H1 (cell line): ENCODE measurements at regions not wholly inside any gene's neighbourhood (a gene's known extent, or its start where the extent isn't known, plus 50 kb on each side); places are given as distances from the start of the nearest gene placed in this dataset.

ENCODE experiments used
- CTCF ChIA-PET: fragments of 300-600 bp; sonication (Branson Sonifier 250); formaldehyde crosslinking; loops from one replicate; lab custom pipeline; 2021; ENCODE audit not compliant: partially characterized antibody; lab: Charles Lee
- POLR2A ChIA-PET: fragments of 300-600 bp; sonication (Branson Sonifier 250); formaldehyde crosslinking; loops from one replicate; lab custom pipeline; 2021; ENCODE audit warnings: inconsistent platforms; ENCODE audit not compliant: partially characterized antibody; lab: Charles Lee
- DNase-seq, 2 experiments: peaks; one replicate each; pipeline versions ENCODE4 v3.0.0 to v3.0.0-alpha.2; 2010 to 2022; ENCODE audit warnings: low spot score in 2 of 2, low read depth in 1 of 2, mixed read lengths in 1 of 2
- FAIRE-seq: peaks from 2 replicates; lab custom pipeline; 2011; peaks lifted over from hg19 to GRCh38; lab: Jason Lieb, UNC
- H2AFZ ChIP-seq: 2 replicates; pipeline ENCODE4 v1.8.1; 2012; ENCODE audit warnings: low read length, inconsistent platforms
- H2AK5ac ChIP-seq: 2 replicates; pipeline ENCODE4 v1.6.1; 2013; ENCODE audit warnings: low read depth, low read length
- H2BK120ac ChIP-seq: replicated peaks from 2 replicates; pipeline ENCODE3; 2013; ENCODE audit warnings: low read depth, low read length, inconsistent platforms
- H2BK12ac ChIP-seq: 2 replicates; pipeline ENCODE4 v1.6.1; 2013; ENCODE audit warnings: low read depth, low read length
- H2BK15ac ChIP-seq: 2 replicates; pipeline ENCODE4 v1.6.1; 2013; ENCODE audit warnings: low read length
- H2BK20ac ChIP-seq: 2 replicates; pipeline ENCODE4 v1.6.1; 2013; ENCODE audit warnings: low read length
- H2BK5ac ChIP-seq: 2 replicates; pipeline ENCODE4 v1.6.1; 2013; ENCODE audit warnings: low read depth, low read length
- H3K14ac ChIP-seq: 2 replicates; pipeline ENCODE4 v1.6.1; 2013; ENCODE audit warnings: inconsistent platforms; ENCODE audit not compliant: insufficient read length
- H3K18ac ChIP-seq: 2 replicates; pipeline ENCODE4 v1.6.1; 2013; ENCODE audit warnings: low read length; ENCODE audit errors: extremely low read depth
- H3K23ac ChIP-seq: 2 replicates; pipeline ENCODE4 v1.6.1; 2013; ENCODE audit warnings: inconsistent platforms; ENCODE audit not compliant: insufficient read length
- H3K23me2 ChIP-seq: 2 replicates; pipeline ENCODE4 v1.6.1; 2013; ENCODE audit warnings: low read depth, low read length
- H3K27ac ChIP-seq: 2 replicates; pipeline ENCODE4 v1.6.1; 2011; ENCODE audit warnings: low read depth, low read length, inconsistent platforms
- H3K27me3 ChIP-seq, 4 experiments: replicated peaks in 1 of 4; 1 replicate in 1 of 4; 2 replicates in 3 of 4; pipeline versions ENCODE4 v1.6.1 to v1.8.1; 2011 to 2013; ENCODE audit warnings: low read length in 3 of 4, mild to moderate bottlenecking in 3 of 4, inconsistent platforms in 2 of 4, mixed read lengths in 2 of 4, moderate library complexity in 1 of 4; ENCODE audit not compliant: control insufficient read depth in 3 of 4, insufficient read depth in 3 of 4; ENCODE audit errors: extremely low read depth in 1 of 4
- H3K36me3 ChIP-seq, 4 experiments: 2 replicates each; pipeline versions ENCODE4 v1.6.1 to v1.8.1; 2011 to 2013; ENCODE audit warnings: mild to moderate bottlenecking in 4 of 4, low read length in 3 of 4, moderate library complexity in 2 of 4, control low read depth in 1 of 4, inconsistent platforms in 1 of 4; ENCODE audit not compliant: insufficient read depth in 4 of 4, control insufficient read depth in 2 of 4
- H3K4ac ChIP-seq: replicated peaks from 2 replicates; pipeline ENCODE3; 2013; ENCODE audit warnings: low read length, low read depth, mixed read lengths, inconsistent platforms; ENCODE audit not compliant: insufficient read length
- H3K4me1 ChIP-seq, 4 experiments: replicated peaks in 1 of 4; 1 replicate in 1 of 4; 2 replicates in 3 of 4; pipeline versions ENCODE4 v1.6.1 to v1.8.1; 2011 to 2013; ENCODE audit warnings: low read length in 3 of 4, inconsistent platforms in 2 of 4, mixed read lengths in 1 of 4; ENCODE audit not compliant: insufficient read depth in 4 of 4, control insufficient read depth in 3 of 4
- H3K4me2 ChIP-seq, 2 experiments: 2 replicates each; pipeline versions ENCODE4 v1.6.1 to v1.8.1; 2011 to 2013; ENCODE audit warnings: low read depth in 2 of 2, low read length in 2 of 2, control low read depth in 1 of 2, inconsistent platforms in 1 of 2, mild to moderate bottlenecking in 1 of 2; ENCODE audit not compliant: insufficient read depth in 1 of 2
- H3K4me3 ChIP-seq, 4 experiments: fragments of 200-600, 300-600 bp in 1 of 4; sonication (generic), shearing (Covaris generic), sonication (Bioruptor Twin) in 1 of 4; 2 replicates each; pipeline versions ENCODE4 v1.5.1 to v1.8.1; 2011 to 2016; ENCODE audit warnings: low read length in 4 of 4, low read depth in 3 of 4, control low read depth in 2 of 4, inconsistent platforms in 2 of 4, mild to moderate bottlenecking in 2 of 4, mixed read lengths in 1 of 4, moderate library complexity in 1 of 4; ENCODE audit not compliant: insufficient read depth in 2 of 4; ENCODE audit errors: extremely low read depth in 1 of 4
- H3K56ac ChIP-seq: replicated peaks from 2 replicates; pipeline ENCODE3; 2013; ENCODE audit warnings: low read depth, mild to moderate bottlenecking, mixed read lengths, low read length, inconsistent platforms; ENCODE audit not compliant: insufficient read length
- H3K79me1 ChIP-seq: 2 replicates; pipeline ENCODE4 v1.6.1; 2013; ENCODE audit warnings: low read depth, low read length, control low read depth
- H3K79me2 ChIP-seq, 2 experiments: 2 replicates each; pipeline versions ENCODE4 v1.6.1 to v1.8.1; 2012 to 2013; ENCODE audit warnings: low read length in 2 of 2, mild to moderate bottlenecking in 2 of 2, inconsistent platforms in 1 of 2; ENCODE audit not compliant: insufficient read depth in 2 of 2, control insufficient read depth in 1 of 2
- H3K9ac ChIP-seq, 4 experiments: replicated peaks in 1 of 4; 1 replicate in 1 of 4; 2 replicates in 3 of 4; pipeline versions ENCODE4 v1.6.1 to v1.8.1; 2011 to 2013; ENCODE audit warnings: low read depth in 3 of 4, low read length in 3 of 4, control low read depth in 2 of 4, mild to moderate bottlenecking in 2 of 4, moderate library complexity in 2 of 4, inconsistent platforms in 1 of 4; ENCODE audit errors: extremely low read depth in 1 of 4
- H3K9me3 ChIP-seq, 2 experiments: 2 replicates each; pipeline versions ENCODE4 v1.6.1 to v1.8.1; 2012 to 2013; ENCODE audit warnings: mild to moderate bottlenecking in 2 of 2, moderate library complexity in 2 of 2, control low read depth in 1 of 2, inconsistent platforms in 1 of 2, low read depth in 1 of 2, low read length in 1 of 2, mixed read lengths in 1 of 2; ENCODE audit not compliant: insufficient read depth in 2 of 2
- H4K20me1 ChIP-seq, 2 experiments: replicated peaks in 1 of 2; 2 replicates each; pipeline versions ENCODE3 to v1.8.1; 2011 to 2013; ENCODE audit warnings: inconsistent platforms in 2 of 2, low read length in 2 of 2, mild to moderate bottlenecking in 1 of 2; ENCODE audit not compliant: insufficient read depth in 2 of 2, control insufficient read depth in 1 of 2
- H4K5ac ChIP-seq: 2 replicates; pipeline ENCODE4 v1.6.1; 2013; ENCODE audit warnings: low read length, low read depth, mixed read lengths, inconsistent platforms; ENCODE audit not compliant: insufficient read length
- H4K8ac ChIP-seq: 2 replicates; pipeline ENCODE4 v1.8.0; 2013; ENCODE audit warnings: mild to moderate bottlenecking, moderate library complexity, low read length, inconsistent platforms; ENCODE audit not compliant: insufficient read depth; ENCODE audit errors: extremely low read depth
- H4K91ac ChIP-seq: replicated peaks from 2 replicates; pipeline ENCODE3; 2013; ENCODE audit warnings: low read length, mixed read lengths, inconsistent platforms; ENCODE audit not compliant: insufficient read length
- CREB1 ChIP-seq: IDR thresholded peaks from 2 replicates; pipeline ENCODE4 v1.6.1; 2012; ENCODE audit warnings: inconsistent platforms
- E2F6 ChIP-seq: IDR thresholded peaks from 2 replicates; pipeline ENCODE4 v1.6.1; 2012; ENCODE audit warnings: inconsistent platforms
- EGR1 ChIP-seq: IDR thresholded peaks from 2 replicates; pipeline ENCODE4 v1.6.1; 2011; ENCODE audit warnings: low read depth, low read length, borderline replicate concordance
- MAX ChIP-seq: IDR thresholded peaks from 2 replicates; pipeline ENCODE4 v1.6.1; 2012; ENCODE audit warnings: inconsistent platforms
- SIN3A ChIP-seq, 2 experiments: IDR thresholded peaks in 1 of 2; conservative IDR thresholded peaks in 1 of 2; 2 replicates each; pipeline ENCODE4 v1.6.1; 2011 to 2012; ENCODE audit warnings: low read length in 2 of 2, improper control_type of control experiment in 1 of 2, low read depth in 1 of 2, mild to moderate bottlenecking in 1 of 2
- TAF1 ChIP-seq: IDR thresholded peaks from 2 replicates; pipeline ENCODE4 v1.6.1; 2011; ENCODE audit warnings: mild to moderate bottlenecking, low read depth, low read length
- TBP ChIP-seq: IDR thresholded peaks from 2 replicates; pipeline ENCODE4 v1.6.1; 2011; ENCODE audit warnings: low read depth, low read length, improper control_type of control experiment
- USF2 ChIP-seq: IDR thresholded peaks from 2 replicates; pipeline ENCODE4 v1.6.1; 2011; ENCODE audit warnings: low read length, improper control_type of control experiment
- YY1 ChIP-seq: IDR thresholded peaks from 2 replicates; pipeline ENCODE4 v1.6.1; 2011; ENCODE audit warnings: low read depth, mild to moderate bottlenecking, low read length
- ZNF274 ChIP-seq: IDR thresholded peaks from 2 replicates; pipeline ENCODE4 v1.7.0; 2012; ENCODE audit warnings: low read length, borderline replicate concordance; ENCODE audit errors: extremely low read depth
- WGBS, 2 experiments: shearing (Covaris generic) in 1 of 2; methylation state at CpG; one replicate each; pipeline versions ENCODE4 v1.1.6 to v1.1.7; 2013 to 2015; ENCODE audit warnings: low lambda C conversion rate in 2 of 2, mixed read lengths in 2 of 2, inconsistent platforms in 1 of 2, low coverage in 1 of 2, missing lambda C conversion rate in 1 of 2; ENCODE audit not compliant: insufficient replicate concordance in 2 of 2, insufficient coverage in 1 of 2, insufficient read length in 1 of 2; ENCODE audit errors: extremely low coverage in 1 of 2, missing lambda C conversion rate in 1 of 2; 5-methylcytosine and 5-hydroxymethylcytosine counted together

DNA sequence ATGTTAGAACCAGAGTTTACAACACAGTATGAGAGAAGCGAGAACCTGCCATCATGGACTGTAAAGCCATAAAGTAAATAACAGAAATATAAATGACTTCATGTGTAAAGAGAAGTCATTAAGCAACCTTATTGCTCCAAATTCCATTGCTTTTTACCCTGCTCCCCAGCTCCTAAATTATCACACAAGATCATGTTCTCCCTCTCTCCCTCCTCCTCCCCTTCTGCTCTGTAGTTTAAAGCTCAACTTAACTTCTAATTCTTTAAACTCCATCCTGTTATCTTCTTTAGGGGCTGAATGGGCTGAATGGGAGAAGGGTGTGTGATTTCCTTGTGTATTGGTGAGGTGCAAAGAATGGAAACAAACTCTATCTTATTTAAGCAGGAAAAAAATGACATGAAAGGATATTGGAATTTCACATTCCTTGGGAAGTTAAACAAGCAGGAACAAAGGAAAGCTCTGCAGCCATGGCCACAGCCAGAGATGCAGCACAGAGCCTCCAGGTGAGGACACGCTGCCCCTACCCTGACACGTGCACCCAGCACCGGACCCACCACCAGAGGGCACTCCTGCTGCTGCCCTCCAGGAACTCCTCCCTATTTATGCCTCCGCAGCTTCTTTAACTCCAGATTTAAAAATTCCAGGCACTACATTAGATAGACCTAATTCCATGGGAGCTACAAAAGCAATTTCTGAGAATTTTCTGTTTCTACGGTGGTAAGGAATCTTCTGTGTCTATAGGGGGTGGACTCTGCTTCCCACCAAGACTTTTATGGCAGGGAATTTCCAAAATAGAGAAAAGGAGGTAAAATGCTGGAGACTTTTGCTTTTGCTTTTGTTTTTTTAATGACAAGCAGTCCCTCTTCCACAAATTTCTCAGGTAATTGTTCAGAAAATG is 76.9 kb upstream of the ABI3BP start:
- Histone ChIP-seq H3K14ac (no peak overlapping the region), H4K5ac (no peak overlapping the region), H2BK120ac (no peak overlapping the region), H3K79me1 (no peaks in the 10 kb centered on the region), H3K18ac (no peak overlapping the region), H4K91ac (no peak overlapping the region), H3K23me2 (no peaks in the 10 kb centered on the region), H3K4me2 (no peak overlapping the region), H3K4ac (no peak overlapping the region), H3K9ac (no peak overlapping the region), H3K23ac (no peak overlapping the region), H4K8ac (no peak overlapping the region), H2AFZ (peak overlapping the region; percentile 87), H4K20me1 (no peaks in the 10 kb centered on the region), H3K4me3 (no peak overlapping the region), H3K9me3 (no peaks in the 10 kb centered on the region), H3K79me2 (no peaks in the 10 kb centered on the region), H3K56ac (no peak overlapping the region), H2BK5ac (no peak overlapping the region), H2BK12ac (0 out of 2 replicates have a peak overlapping the region, but pooled peaks have one; percentile 9), H3K4me1 (no peaks in the 10 kb centered on the region), H2AK5ac (no peak overlapping the region), H2BK15ac (no peak overlapping the region), H3K27ac (no peak overlapping the region), H3K36me3 (no peaks in the 10 kb centered on the region), H2BK20ac (no peak overlapping the region), H3K27me3 (no peaks in the 10 kb centered on the region)
- ChIA-PET CTCF (interaction anchor here (0.7 to 3.2 kb wide), 34 partner anchors 10 to 633 kb away, joined by 3 to 19 read pairs (median 3); no protein-coding TSS in a partner anchor), POLR2A (interaction anchor here (0.7 to 0.8 kb wide), 2 partner anchors 219 to 492 kb away, joined by 3 read pairs; no protein-coding TSS in a partner anchor)
- 29% methylated on average over 6 of the region's 6 CpGs; no CpG with 5 or more reads in 1 of the 2 experiments for WGBS, 2 experiments
- FAIRE-seq (peak; percentile 98), DNase-seq (peak; percentile 75 to 93)
- TF ChIP-seq ZNF274 (no peak), CREB1 (peak; percentile 73), TBP (0 out of 2 replicates have a peak, but pooled peaks have one; percentile 16), SIN3A (conservative IDR thresholded peaks at IDR 0.05 in 1 of 2, IDR thresholded peaks at IDR 0.05 in 1 of 2; ENCODE audit: low read depth in 1 of 2, low read length in 2 of 2) (0 out of 4 replicates have a peak, but pooled peaks of 1 of the 2 experiments have one; percentile 29), E2F6 (peak; percentile 75), YY1 (peak; percentile 79), USF2 (peak; percentile 53), TAF1 (no peak), EGR1 (no peak), MAX (peak; percentile 99)
